ENCODE measurements at regions not wholly inside any gene's neighbourhood (a gene's known extent, or its start where the extent isn't known, plus 50 kb on each side); places are given as distances from the start of the nearest gene placed in this dataset.

GRCh38 chr11:100635194-100635593, 51.9 kb upstream of the ARHGAP42 start:
- TF ChIP-seq POLR2A (IDR thresholded peaks at IDR 0.05) (no peak), EP300 (IDR thresholded peaks at IDR 0.05) (no peak)
